SHP77 treated with DMSO at 0.1 percent for 48 hours (cell line): ENCODE measurements at regions not wholly inside any gene's neighbourhood (a gene's known extent, or its start where the extent isn't known, plus 50 kb on each side); places are given as distances from the start of the nearest gene placed in this dataset.

ENCODE experiments used
- DNase-seq: peaks from one replicate; lab custom pipeline; 2025; lab: John Stamatoyannopoulos, UW

DNA sequence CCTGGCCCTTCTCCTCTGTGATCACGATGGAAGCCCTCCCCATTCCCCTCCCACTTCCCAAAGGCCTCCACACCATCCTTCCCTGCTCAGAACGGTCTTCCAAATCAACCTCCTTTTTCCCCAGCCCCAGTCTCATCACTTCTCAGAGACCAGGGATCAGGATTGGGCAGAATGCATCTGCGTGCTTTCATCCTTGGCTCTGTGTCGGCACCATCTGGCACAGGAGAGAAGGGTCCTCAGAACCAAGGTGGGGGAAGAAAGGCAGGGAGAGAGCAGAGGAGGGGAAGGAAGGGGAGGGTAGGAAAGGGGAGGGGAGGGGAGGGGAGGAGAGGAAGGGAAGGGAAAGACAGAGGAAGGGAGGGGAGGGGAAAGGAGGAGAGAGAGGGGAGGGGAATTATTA, 52.4 kb upstream of the FICD start:
- DNase-seq, result no peak

DNA sequence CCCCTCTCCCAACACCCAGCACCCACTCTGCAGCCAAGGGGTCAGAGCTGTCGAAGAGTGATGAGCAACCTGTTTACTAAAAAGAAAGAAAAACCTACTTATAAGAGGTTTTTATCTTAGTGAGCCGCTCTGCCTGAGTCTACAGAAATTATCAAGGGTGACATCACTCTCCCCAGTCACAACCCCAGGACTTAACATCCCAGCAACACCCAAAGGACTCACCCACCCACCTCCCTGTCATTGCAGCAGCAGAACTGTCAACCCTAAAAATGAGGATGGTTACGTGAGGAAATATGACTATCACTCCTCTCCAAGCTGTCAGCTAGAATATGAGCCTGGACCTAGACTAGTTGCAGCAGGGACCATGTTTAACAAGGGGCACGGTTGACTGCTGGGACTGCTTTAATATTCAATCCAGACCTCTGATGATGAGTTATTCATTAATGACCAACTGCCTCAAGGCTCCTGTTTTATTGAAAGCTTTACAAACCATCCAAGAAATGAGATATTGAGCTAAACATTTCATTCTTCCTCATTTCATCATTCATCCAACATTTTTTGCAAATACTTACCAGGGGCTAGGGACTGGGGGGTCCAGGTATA, 53.9 kb upstream of the FICD start:
- DNase-seq, result no peak

DNA sequence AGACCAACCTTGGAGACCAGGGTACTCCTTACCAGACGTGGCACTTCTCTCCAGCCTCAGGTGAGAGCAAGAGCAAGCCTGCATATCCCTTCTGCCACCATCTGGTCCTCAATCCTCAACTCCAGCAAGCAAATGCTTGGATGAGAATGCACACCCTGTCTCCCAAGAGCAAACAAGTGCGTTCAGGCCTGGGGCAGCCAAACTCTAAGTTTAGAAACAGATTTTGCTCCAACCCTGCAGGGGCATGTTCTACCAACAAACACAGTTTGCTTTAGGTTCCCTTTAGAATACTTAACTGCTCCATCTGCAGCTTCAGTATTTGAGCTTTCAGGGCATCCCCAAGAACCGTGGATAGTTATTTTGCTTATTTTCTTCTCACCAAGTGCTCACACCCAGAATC, 55.9 kb upstream of the FICD start:
- DNase-seq, result no peak

DNA sequence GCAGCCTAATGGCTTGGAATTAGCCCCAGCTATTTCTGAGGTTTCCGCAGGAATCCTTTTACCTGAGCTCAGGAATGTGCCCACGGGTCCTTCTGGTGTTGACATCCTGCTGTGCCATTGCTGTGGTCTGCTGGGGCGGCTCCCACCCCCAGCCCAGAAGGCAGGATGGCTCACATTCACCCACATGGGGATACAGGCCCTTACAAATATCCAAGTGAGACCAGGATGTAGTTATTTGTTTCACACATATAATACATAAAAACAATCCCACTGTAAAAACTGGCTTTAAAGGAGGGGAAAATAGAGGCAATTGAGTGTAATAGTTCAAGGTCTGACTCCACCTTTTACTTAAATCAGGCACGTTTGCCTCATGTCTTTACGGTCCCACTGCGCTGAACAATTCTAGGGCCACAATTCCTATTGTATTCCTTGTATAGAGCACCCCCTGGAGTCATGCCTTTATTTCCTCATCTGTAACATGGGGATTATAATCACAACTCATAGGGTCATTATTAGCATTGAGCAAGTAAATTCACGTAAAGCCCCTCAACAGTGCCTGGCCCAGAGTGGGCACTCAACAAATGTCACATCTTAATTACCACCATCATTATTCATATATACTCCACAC, 57.2 kb upstream of the FICD start:
- no peak for DNase-seq

DNA sequence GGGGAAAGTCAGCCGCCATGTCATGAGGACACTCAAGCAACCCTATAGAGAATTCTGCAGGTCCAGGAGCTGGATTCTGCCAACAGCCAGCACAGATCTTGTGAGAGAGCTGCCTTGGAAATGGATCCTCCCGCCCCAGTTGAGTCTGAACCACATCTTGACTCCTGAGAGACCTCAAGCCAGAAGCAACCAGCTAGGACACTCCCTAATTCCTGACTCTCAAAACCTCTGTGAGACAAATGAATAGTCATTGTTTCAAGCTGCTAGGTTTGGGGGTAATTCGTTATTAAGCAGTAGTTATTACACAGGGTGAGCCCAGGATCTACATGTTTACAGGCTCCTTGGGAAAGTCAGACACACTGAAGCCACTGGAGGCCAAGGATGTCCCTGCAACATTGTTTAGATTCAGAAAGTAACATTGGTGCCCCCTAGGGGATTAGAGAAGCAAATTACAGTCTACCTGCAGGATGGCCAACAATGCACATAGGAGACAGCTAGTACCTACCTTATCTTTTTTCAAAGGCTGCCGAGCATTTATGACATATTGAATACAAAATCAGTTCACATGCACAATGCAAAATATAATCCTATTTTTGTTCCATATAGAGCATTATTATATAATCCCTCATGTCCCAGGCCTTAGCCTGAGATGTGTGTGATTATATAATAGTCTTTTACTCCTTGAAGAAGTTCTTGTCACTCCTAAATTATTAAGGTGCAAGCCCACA, 57.9 kb upstream of the FICD start:
- DNase-seq, result peak; percentile 19

DNA sequence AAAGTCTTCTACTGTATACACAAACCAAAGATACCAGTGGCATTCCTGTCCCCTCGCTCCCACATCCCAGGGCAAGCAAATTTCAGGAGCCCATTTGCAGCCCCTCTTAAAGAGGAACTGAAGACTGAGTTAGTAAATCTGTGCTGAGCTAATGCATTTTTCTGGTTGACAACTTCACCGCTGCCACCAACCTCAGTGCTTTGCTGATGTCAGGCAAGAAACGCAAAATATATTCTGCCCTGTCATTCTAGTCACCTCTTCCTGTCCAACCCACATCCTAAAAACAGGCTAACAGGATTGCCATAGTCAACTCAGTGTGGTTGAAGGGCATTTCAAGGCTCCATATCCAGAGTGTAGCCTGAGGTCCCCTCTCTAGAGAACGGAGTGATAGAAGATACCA, 59.4 kb upstream of the FICD start:
- no peak for DNase-seq

DNA sequence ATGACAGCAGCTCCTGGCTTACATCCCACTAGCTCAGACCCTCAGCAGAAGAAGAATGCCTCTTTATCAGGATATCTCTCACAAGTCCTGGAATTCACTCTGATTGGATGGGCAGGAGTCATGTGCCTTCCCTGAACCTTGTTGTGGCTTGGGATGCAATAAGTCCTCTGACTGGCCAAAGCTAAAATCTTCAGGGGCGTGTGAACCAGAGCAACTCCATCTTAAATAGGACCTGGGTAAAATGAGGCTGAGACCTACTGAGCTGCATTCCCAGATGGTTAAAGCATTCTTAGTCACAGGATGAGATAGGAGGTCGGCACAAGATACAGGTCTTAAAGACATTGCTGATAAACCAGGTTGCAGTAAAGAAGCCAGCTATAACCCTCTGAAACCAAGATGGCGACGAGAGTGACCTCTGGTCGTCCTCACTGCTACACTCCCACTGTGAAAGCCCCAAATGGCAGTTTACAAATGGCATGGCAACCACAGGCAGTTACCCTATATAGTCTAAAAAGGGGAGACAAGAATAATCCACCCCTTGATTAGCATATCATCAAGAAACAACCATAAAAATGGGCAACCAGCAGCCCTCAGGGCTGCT, 60.4 kb upstream of the FICD start:
- DNase-seq, result no peak

DNA sequence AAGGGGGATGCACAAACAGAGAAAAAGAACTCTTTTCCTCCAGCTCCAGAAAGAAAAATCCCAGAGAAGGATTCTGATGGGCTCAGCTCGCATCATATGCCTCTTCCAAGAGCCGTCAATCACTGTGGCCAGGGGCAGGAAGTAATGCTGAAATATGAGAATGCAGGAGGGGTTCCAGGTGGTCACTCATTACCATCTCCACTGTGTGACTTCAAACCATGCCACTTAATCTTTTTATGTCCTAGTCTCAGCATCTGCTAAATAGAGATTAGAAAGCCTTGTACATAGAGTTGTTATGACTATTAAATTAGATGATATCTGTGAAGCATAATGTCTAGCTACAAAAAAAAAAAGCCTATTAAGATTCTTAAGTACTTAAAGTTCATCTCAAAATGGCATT, 65.6 kb upstream of the FICD start:
- DNase-seq, result no peak

DNA sequence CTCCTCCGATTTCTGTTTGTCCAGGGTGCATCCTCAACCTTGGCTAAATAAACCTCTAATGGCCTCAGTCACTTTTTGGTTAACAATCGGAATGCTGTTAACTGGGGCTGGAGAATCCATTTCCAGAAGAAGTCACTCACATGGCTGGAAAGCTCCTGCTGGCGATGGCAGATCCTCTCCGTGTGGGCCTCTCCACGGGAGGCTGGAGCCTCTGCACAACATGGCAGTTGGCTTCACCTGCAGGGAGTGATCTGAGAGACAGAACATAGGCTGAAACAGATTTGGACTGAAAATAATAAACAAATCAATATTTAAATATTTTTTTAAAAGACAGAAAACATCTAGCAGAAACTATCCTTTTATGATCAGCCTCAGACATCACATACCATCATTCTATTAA, 66.8 kb upstream of the FICD start:
- no peak for DNase-seq

DNA sequence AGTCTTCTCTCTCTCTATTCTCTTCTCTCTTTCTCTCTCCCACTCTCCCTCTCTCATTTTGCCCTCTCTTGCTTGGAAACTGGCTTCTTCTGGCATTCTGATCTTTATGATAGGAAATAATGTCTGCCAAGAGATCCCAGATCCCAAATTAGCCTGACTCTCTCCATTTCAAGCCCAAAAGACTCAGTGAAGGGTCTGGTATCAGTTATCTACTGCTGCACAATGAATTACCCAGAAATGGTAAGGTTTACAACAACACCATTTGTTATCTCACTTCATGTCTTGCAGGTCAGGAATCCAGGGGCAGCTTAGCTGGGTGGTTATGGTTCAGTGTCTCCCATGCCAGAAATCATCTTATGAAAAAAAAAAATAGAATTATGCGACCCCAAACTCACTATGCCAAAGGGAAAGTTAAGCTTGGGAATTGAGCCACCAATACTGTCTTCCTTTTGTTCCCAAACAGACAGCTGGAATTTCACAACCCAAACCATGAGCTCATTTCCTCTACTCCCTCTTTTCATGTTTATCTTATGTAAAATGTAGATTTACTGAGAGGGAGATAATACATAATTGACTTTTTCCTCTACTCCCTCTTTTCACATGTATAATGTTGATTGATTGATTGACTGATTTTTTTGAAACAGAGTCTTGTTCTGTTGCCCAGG, 67.8 kb upstream of the FICD start:
- no peak for DNase-seq

DNA sequence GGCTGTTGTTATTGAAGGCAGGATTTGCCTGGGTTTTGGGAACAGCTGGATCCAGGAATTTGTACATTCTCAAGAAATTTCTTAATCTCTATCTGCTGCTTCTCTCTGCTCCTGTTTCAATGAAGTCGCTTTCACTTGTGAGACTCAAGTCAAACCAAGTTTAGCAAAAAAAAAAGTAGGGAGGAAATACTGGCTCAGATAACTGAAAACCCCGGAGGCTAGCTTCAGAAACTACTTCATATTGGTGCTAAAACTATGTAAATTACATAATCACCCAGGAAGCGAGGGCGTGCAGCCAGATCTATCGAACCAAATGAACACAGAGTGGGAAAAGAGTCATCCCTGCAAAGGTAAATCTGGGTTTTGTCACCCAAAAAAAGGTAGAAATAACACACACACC, 68.3 kb upstream of the FICD start:
- no peak for DNase-seq

DNA sequence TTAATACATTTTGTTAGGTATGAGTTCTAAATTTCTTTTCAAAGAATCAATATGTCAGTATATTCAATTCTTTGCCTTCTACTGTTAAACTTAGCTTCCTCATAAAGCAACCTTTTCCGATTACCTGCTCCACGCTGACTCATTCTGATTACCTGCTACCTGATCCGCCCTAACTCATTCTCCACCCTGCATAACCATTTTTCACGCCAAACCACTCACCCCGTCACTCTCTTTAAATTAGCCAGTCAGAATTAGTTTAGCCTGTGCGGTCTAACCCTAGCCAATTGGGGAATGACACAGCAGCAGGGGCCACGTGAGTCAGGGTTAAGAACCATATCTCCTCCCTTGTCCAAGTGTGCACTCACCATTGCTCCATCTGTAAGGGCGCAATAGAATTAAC, 72.2 kb upstream of the FICD start:
- no peak for DNase-seq

DNA sequence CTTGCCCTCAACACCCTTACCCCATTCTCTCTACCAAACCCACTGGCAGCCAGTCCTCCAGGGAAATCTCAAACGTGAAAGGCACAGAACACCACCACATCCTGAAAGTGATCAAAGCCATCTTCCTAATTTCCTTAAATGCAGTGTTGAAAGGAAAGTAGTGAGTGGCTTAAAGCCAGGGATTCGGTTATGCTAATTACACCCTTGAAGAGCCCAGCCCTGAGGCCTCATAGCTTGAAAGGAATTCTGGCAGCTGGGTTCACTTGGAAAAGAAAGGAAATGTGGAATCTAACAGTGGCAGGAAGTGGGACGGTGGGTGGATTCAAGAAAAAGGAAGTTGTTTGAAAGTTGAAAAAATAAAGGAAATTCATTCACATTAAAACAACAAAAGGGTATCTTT, 73.0 kb upstream of the FICD start:
- DNase-seq, result no peak

DNA sequence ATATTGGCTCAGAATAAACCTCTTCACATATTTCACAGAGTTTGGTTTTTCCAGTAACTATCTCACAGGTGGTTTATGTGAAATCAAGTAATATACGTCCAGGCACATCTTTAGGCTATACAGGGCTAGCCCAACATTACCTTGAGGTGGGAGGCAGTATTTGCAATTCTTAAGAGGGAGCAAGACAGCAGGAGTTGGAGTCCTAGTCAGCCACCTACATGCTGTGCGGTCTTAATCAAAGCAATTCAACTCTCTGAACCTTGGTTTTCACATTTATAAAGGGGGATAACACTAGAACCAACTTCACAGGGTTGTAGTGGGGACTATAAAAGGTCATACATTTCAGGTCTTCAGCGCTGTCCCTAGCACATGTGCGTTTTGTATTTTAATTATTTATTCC, 73.5 kb upstream of the FICD start:
- no peak for DNase-seq

DNA sequence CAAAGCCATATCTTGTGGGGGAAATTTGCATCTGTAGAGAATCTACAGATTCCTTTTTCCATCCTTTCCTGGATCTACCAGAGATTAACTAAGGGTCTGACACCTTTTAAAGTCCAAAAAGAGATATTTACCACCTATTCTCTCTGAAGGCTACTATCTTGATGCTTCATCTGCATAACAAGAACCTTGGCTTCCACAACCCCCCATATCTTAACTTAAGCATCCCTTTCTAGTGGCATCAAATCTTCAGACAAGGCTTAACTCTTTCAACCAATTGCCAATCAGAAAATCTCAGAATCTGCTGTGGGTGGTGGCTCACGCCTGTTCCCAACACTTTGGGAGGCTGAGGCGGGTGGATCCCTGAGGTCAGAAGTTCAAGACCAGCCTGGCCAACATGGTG, 74.3 kb upstream of the FICD start:
- DNase-seq, result no peak

DNA sequence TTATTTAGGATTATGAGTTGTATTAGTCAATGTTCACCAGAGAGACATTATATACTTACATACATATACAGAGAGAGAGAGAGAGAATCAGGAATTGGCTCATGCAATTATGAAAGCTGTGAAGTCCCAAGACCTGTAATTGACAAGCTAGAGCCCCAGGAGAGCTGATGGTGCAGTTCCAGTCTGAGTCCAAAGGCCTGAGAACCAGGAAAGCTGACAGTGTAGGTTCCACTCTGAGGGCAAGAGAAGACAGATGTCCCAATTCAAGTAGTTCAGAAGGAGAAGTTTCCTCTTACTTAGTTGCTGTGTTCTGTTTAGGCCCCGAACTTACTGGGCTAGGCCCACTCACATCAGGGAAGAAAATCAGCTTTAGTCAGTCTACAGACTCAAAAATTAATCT, 76.4 kb upstream of the FICD start:
- DNase-seq, result no peak

DNA sequence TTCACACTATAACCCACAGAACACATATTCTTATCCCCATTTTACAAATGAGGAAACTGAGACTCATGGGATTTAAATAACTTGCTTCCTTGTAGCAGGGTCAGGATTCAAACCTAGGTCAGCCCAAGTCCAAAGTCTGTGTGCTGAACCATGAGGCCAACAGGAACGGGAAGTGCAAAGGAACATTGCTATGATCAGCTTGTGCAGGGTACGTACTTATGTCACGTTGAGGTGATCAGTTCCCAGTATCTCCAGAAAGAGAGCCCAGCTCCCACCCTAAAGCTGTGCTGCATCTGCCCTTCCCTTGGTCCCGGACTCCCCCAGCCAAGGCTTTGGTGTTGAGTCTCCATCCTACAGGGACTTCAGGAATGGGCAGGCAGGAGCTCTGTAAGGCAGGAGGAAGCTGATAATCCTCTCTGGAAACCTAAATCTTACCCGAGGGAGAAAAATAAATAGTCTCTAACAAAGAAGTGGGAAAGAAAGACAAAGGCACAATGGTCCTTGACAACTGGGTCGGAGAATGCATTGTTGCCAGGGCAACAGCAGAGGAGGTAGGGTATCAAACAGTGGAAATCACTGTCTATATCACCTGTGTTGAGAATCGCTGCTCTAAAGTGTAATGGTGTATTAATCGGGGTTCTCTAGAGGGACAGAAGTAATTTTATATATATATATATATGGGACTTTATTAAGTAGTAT, 82.5 kb upstream of the FICD start:
- no peak for DNase-seq

DNA sequence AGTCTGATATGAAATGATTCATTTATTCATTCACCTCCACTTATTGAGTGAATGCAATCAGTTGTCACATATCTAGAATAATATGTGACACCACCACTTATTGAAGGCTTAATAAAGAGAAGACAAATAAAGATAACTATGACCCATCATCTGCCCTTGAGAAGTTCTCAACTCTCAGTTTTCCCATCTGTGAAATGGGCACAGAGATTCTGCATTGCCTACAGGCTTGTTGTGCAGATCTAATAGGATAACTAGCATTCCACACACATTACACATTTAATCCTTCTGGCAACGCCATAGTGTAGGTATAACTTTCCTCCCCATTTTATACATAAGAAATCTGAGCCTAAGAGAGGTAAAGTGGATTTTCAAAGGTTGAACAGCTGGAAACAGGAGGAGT, 84.2 kb upstream of the FICD start:
- DNase-seq, result no peak

DNA sequence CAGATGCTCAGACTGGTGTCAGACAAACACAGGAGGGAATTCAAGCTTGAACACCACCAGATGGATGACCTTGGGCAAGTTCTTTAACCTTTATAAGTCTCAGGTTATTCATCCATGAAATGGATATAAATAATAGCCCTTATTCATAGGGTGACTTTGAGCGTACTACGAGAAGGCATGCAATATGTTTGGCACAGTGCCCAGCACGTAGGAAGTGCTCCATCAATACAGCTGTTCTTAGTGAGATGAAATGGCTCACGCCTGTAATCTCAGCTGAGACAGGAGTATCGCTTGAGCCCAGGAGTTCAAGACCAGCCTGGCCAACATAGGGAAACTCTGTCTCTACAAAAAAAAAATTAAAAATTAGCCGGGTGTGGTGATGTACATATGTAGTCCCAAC, 84.8 kb upstream of the FICD start:
- DNase-seq, result no peak

DNA sequence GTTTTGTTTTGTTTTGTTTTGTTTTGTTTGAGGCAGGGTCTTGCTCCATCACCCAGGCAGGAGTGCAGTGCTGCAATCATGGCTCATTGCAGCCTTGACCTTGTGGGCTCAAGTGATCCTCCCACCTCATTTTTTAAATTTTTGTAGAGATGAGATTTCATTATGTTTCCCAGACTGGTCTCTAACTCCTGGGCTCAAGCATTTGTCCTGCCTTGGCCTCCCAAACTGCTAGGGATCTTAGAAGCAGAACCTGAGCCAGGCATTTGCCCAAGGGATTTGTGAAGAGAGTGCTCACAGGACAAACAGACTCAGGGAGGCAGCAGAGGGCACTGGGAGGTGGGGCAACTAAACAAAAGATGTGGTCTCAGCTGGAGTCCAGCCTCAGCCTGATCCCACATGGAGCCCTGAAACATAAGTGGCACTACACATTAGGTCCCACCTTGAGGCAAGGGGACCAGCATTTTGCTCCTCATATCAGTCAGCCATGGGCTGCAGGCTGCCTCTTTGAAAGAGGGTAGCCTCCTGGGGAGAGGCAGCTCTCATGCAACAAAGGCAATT, 86.2 kb upstream of the CMKLR1 start:
- no peak for DNase-seq

DNA sequence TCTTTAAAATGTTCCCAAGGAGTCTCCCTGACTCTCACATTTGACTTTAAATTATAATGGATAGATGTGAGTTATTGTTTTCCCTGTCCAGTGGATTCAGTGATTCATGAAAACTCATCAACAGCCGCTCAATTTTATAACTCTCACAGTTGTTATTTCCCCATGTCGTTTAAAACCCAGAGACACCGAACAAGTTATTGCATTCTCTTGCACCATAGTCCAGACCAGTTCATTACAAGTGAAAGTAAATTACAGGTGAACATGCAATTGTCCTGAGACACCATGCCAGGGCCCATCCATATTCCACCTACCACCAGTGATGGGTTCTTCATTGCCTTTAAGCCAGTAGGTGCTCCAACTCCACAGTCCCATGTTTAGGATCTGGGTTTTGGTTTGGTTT, 85.7 kb upstream of the CMKLR1 start:
- DNase-seq, result no peak

DNA sequence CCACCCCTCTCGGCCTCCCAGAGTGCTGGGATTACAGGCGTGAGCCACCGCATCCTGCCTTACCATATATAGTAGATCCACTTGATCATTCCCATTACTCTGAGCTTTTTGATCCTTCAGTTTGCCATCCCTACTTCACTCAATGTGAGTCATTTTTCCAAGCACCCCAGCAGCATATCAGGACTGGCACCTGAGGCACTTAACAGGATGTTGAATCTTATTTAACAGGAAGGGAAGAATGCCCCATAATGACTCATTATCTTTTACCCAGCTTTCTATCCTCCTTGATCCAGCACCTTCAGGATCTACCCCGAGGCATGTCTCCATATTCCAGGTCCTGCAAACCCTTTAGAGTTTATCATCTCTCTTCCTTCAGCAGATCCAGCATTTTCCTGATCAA, 84.9 kb upstream of the CMKLR1 start:
- DNase-seq, result no peak
